ENCODE measurements at regions not wholly inside any gene's neighbourhood (a gene's known extent, or its start where the extent isn't known, plus 50 kb on each side); places are given as distances from the start of the nearest gene placed in this dataset.

DNA sequence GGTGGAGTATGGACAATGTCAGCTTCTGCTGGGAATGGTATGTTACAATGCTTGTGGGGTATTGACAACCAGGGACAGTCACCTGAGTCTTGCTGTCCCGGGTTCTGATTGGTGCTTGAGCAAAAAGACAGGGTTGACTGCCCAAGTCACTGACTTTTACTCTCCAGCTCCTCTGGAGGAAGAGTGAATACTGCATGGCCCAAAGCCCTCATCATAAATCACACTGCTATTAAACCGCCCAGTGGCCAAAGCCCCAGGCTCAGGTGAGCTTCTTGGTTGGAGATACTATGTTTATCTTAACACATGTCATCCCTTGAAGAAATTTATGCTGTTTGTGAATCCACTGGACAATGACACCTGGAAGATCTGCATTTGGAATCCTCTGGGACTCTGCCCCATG lies 90.0 kb upstream of the IGFBP3 start:
- Histone ChIP-seq H3K4me1 (no peaks in the 10 kb centered on the region), H3K4me3 (ENCODE audit: low read depth, low read length) (no peak overlapping the region), H3K9me3 (no peaks in the 10 kb centered on the region), H3K36me3 (no peaks in the 10 kb centered on the region), H3K27me3 (no peaks in the 10 kb centered on the region)
- no peak for DNase-seq
- TF ChIP-seq, protein P1, sequence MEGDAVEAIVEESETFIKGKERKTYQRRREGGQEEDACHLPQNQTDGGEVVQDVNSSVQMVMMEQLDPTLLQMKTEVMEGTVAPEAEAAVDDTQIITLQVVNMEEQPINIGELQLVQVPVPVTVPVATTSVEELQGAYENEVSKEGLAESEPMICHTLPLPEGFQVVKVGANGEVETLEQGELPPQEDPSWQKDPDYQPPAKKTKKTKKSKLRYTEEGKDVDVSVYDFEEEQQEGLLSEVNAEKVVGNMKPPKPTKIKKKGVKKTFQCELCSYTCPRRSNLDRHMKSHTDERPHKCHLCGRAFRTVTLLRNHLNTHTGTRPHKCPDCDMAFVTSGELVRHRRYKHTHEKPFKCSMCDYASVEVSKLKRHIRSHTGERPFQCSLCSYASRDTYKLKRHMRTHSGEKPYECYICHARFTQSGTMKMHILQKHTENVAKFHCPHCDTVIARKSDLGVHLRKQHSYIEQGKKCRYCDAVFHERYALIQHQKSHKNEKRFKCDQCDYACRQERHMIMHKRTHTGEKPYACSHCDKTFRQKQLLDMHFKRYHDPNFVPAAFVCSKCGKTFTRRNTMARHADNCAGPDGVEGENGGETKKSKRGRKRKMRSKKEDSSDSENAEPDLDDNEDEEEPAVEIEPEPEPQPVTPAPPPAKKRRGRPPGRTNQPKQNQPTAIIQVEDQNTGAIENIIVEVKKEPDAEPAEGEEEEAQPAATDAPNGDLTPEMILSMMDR (IDR thresholded peaks at IDR 0.05; ENCODE audit: low read depth, low read length): no peak

DNA sequence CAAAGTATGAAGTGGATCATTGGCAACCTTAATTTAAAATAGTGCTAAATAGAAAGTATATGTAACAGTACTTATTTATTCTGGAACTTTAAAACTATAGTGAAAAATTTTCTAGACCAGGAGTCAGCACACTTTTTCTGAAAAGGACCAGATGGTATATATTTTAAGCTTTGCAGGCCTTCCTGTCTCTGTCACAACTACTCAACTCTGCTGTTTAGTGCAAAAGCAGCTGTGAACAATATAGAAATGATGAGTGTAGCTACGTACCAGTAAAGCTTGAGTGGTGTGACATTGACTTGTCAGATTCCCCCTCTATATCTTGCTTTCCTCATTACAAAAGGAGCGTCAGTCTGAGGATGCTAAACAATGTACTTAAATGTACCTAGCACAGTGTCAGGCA lies 88.1 kb upstream of the IGFBP3 start:
- H3K4me3 ChIP-seq (ENCODE audit: low read depth, low read length): no peak overlapping the region
- TF ChIP-seq, protein P1 (IDR thresholded peaks at IDR 0.05; ENCODE audit: low read depth, low read length): no peak
- H3K36me3 ChIP-seq: no peaks in the 10 kb centered on the region
- no peaks in the 10 kb centered on the region for H3K27me3 ChIP-seq
- no peak for DNase-seq
- no peaks in the 10 kb centered on the region for H3K9me3 ChIP-seq
- no peaks in the 10 kb centered on the region for H3K4me1 ChIP-seq

DNA sequence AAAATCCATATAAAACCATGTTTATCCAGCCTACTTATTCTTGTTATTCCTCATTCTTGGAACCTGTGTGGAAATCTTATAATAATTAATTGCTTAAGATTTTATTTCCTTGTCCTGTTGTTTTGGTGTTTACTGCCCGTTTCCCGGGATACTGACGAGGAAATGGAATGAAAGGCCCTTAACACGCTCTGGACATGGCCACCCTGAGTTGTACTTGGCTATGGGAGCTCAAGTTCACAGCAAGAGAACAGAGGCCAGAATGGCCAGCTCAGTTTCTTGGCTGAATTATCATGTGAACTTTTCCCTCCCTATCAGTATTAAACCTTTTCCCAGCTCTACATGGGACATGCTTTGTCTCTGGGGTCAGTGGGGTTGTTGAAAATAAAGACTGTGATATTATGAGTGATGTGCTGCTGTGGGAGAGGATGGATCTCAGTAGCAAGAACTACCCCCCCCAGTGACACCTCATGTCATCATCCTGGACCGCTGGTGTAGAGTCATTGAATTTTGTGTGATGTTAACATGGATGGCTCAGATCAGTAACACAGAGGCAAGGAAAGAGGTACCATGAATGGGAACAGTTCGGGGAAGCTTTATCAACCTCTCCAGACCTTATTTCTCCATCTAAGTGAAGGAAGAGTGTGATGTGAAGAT lies 87.0 kb upstream of the IGFBP3 start:
- no peaks in the 10 kb centered on the region for H3K9me3 ChIP-seq
- DNase-seq: no peak
- H3K27me3 ChIP-seq: no peaks in the 10 kb centered on the region
- TF ChIP-seq, protein P1 (IDR thresholded peaks at IDR 0.05; ENCODE audit: low read depth, low read length): no peak
- no peak overlapping the region for H3K4me3 ChIP-seq (ENCODE audit: low read depth, low read length)
- H3K36me3 ChIP-seq: no peaks in the 10 kb centered on the region
- H3K4me1 ChIP-seq: no peaks in the 10 kb centered on the region

DNA sequence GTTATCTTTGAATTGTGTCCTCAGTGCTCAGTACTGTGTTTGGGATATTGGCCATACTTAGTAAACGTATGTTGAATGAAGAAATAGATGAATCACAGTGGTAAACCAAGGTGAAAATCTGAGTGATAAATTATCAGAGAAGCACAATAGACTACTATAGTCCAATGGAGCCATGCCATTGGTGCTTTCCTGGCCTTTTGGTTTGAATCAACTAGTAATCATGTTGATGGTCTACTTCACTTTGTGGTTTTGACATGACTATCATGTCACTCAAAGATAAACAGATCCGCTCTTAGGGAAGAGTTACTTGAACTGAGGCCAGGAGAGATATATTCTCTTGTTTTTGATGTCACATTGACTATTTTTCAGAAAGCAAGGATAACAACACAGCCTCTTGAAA lies 86.1 kb upstream of the IGFBP3 start:
- no peak for DNase-seq
- no peaks in the 10 kb centered on the region for H3K36me3 ChIP-seq
- H3K9me3 ChIP-seq: no peaks in the 10 kb centered on the region
- H3K4me1 ChIP-seq: no peaks in the 10 kb centered on the region
- H3K4me3 ChIP-seq (ENCODE audit: low read depth, low read length): no peak overlapping the region
- TF ChIP-seq, protein P1 (IDR thresholded peaks at IDR 0.05; ENCODE audit: low read depth, low read length): no peak
- H3K27me3 ChIP-seq: no peaks in the 10 kb centered on the region

DNA sequence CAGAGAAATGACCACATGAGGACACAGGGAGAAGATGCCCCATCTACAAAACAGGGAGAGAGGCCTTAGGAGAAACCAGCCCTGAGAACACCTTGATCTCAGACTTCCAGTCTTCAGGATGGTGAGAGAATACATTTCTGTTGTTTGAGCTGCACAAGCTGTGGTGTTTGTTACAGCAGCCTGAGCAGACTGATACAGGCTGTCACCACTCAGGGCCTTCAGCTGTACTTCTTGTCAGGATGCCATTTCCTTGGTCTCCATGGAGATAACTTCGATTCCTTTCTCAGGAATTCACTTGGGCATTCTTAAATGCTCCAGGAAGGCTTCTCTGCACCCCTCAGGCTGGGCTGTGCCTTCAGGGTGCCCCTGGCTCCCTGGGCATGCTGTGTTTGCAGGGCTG lies 85.7 kb upstream of the IGFBP3 start:
- H3K9me3 ChIP-seq: no peaks in the 10 kb centered on the region
- H3K4me1 ChIP-seq: no peaks in the 10 kb centered on the region
- H3K4me3 ChIP-seq (ENCODE audit: low read depth, low read length): no peak overlapping the region
- TF ChIP-seq, protein P1 (IDR thresholded peaks at IDR 0.05; ENCODE audit: low read depth, low read length): no peak
- no peak for DNase-seq
- no peaks in the 10 kb centered on the region for H3K27me3 ChIP-seq
- H3K36me3 ChIP-seq: no peaks in the 10 kb centered on the region

DNA sequence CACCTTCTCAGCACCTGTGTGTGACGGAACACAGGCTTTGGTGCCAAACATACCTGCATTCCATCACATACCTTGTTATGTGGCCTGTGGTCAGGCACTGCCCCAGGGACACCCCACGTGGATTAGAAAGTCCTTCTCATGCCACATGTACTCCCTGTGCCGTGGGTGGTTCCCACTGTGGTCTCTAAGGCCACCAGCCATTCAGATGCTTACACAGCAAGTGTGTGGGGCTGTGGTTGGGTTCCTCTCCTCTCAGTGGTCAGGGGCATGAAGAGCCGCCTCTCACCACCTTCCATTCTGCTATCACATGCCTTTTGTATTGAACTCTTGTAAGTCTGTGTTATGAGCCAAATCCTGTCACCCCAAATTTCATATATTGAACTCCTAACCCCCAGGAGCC lies 85.1 kb upstream of the IGFBP3 start:
- TF ChIP-seq, protein P1 (IDR thresholded peaks at IDR 0.05; ENCODE audit: low read depth, low read length): no peak
- no peak for DNase-seq
- no peaks in the 10 kb centered on the region for H3K36me3 ChIP-seq
- no peaks in the 10 kb centered on the region for H3K9me3 ChIP-seq
- no peak overlapping the region for H3K4me3 ChIP-seq (ENCODE audit: low read depth, low read length)
- no peaks in the 10 kb centered on the region for H3K27me3 ChIP-seq
- H3K4me1 ChIP-seq: no peaks in the 10 kb centered on the region

All from BE2C (cell line).